GM23338 (cell line): ENCODE measurements at regions not wholly inside any gene's neighbourhood (a gene's known extent, or its start where the extent isn't known, plus 50 kb on each side); places are given as distances from the start of the nearest gene placed in this dataset.

Experiments
- ATAC-seq: fragments of 200-7000 bp; cut with Tn5 transposase; 3 replicates; pipeline ENCODE4 v1.9.1; 2020
- DNase-seq: peaks from one replicate; pipeline ENCODE4 v3.0.0-alpha.2; 2015; ENCODE audit warnings: low spot score
- H2AFZ ChIP-seq: fragments of 200-600 bp; sonication (generic); 2 replicates; pipeline ENCODE4 v1.8.0; 2016; ENCODE audit warnings: antibody characterized with exemption, mild to moderate bottlenecking, moderate library complexity
- H3F3A ChIP-seq: fragments of 200-600 bp; sonication (generic); replicated peaks from 2 replicates; pipeline ENCODE4 v1.8.0; 2017; ENCODE audit warnings: antibody characterized with exemption, mixed run types, low read depth
- H3K27ac ChIP-seq: fragments of 200-600 bp; sonication (generic); 2 replicates; pipeline ENCODE4 v1.6.1; 2016; ENCODE audit warnings: low read depth
- H3K27me3 ChIP-seq: fragments of 200-600 bp; sonication (generic); 2 replicates; pipeline ENCODE4 v1.8.0; 2016; ENCODE audit warnings: mild to moderate bottlenecking, mixed run types, moderate library complexity; ENCODE audit not compliant: insufficient read depth
- H3K36me3 ChIP-seq: fragments of 200-600 bp; sonication (generic); 2 replicates; pipeline ENCODE4 v1.8.0; 2016; ENCODE audit warnings: mild to moderate bottlenecking; ENCODE audit not compliant: insufficient read depth
- H3K4me1 ChIP-seq: fragments of 200-600 bp; sonication (generic); 2 replicates; pipeline ENCODE4 v1.8.0; 2016; ENCODE audit warnings: mild to moderate bottlenecking, moderate library complexity; ENCODE audit not compliant: insufficient read depth
- H3K4me2 ChIP-seq: fragments of 200-600 bp; sonication (generic); 2 replicates; pipeline ENCODE4 v1.7.1; 2017; ENCODE audit warnings: mixed run types
- H3K4me3 ChIP-seq: fragments of 200-600 bp; sonication (generic); 2 replicates; pipeline ENCODE4 v1.6.1; 2016; ENCODE audit warnings: mixed run types
- H3K79me2 ChIP-seq: fragments of 200-600 bp; sonication (generic); replicated peaks from 2 replicates; pipeline ENCODE4 v1.8.0; 2017; ENCODE audit warnings: mild to moderate bottlenecking; ENCODE audit not compliant: insufficient read depth
- H3K9me2 ChIP-seq: fragments of 200-600 bp; sonication (generic); 2 replicates; pipeline ENCODE4 v1.8.0; 2017; ENCODE audit not compliant: insufficient read depth
- H4K20me1 ChIP-seq: fragments of 200-600 bp; sonication (generic); replicated peaks from 2 replicates; pipeline ENCODE4 v1.8.0; 2017; ENCODE audit warnings: mild to moderate bottlenecking; ENCODE audit not compliant: insufficient read depth
- H3K27ac Mint-ChIP-seq: 2 replicates; pipeline ENCODE4 v1.8.0; 2020; ENCODE audit warnings: inconsistent platforms, mild to moderate bottlenecking, moderate library complexity, mixed read lengths
- H3K27me3 Mint-ChIP-seq: 3 replicates; pipeline ENCODE4 v1.8.0; 2022; ENCODE audit warnings: low read depth, mild to moderate bottlenecking, moderate library complexity, mixed read lengths, inconsistent platforms; ENCODE audit not compliant: insufficient read depth, poor library complexity
- H3K36me3 Mint-ChIP-seq: 3 replicates; pipeline ENCODE4 v1.8.0; 2021; ENCODE audit warnings: low read depth, mild to moderate bottlenecking, inconsistent platforms, moderate library complexity, mixed read lengths
- H3K4me1 Mint-ChIP-seq: 3 replicates; pipeline ENCODE4 v1.8.0; 2020; ENCODE audit warnings: mild to moderate bottlenecking, inconsistent platforms, mixed read lengths
- H3K4me3 Mint-ChIP-seq: 3 replicates; pipeline ENCODE4 v1.8.0; 2021; ENCODE audit warnings: moderate library complexity, mild to moderate bottlenecking, inconsistent platforms, mixed read lengths
- H3K9me3 Mint-ChIP-seq: 3 replicates; pipeline ENCODE4 v1.8.0; 2020; ENCODE audit warnings: moderate library complexity, mild to moderate bottlenecking, inconsistent platforms, mixed read lengths
- CREB1 ChIP-seq: fragments of 250-450 bp; sonication (Bioruptor Pico); IDR thresholded peaks from 2 replicates; pipeline ENCODE4 v1.5.0; 2020; ENCODE audit warnings: low read depth, mild to moderate bottlenecking, moderate library complexity
- EZH2 ChIP-seq: fragments of 200-600 bp; sonication (generic); IDR thresholded peaks from one replicate; pipeline ENCODE4 v1.8.0; 2017; ENCODE audit warnings: antibody characterized with exemption, mild to moderate bottlenecking, low read depth; ENCODE audit not compliant: unreplicated experiment
- EZH2phosphoT487 ChIP-seq: fragments of 200-600 bp; sonication (generic); IDR thresholded peaks from one replicate; pipeline ENCODE4 v1.8.1; 2018; ENCODE audit warnings: antibody characterized with exemption; ENCODE audit not compliant: unreplicated experiment
- JUNB ChIP-seq: IDR thresholded peaks from one replicate; pipeline ENCODE4 v1.6.1; 2016; ENCODE audit warnings: antibody characterized with exemption; ENCODE audit not compliant: unreplicated experiment
- NANOG ChIP-seq: IDR thresholded peaks from 2 replicates; pipeline ENCODE4 v1.6.1; 2016; ENCODE audit warnings: antibody characterized with exemption, borderline replicate concordance
- POLR2AphosphoS5 ChIP-seq: IDR thresholded peaks from 2 replicates; pipeline ENCODE4 v1.6.1; 2016; ENCODE audit warnings: antibody characterized with exemption, low read depth
- STAT1 ChIP-seq: IDR thresholded peaks from one replicate; pipeline ENCODE4 v1.6.1; 2016; ENCODE audit warnings: antibody characterized with exemption; ENCODE audit not compliant: unreplicated experiment
- ZNF114 ChIP-seq: fragments of 250-450 bp; sonication (Bioruptor Pico); IDR thresholded peaks from 2 replicates; pipeline ENCODE4 v1.5.0; 2020; ENCODE audit warnings: mild to moderate bottlenecking, moderate library complexity
- ZNF331 ChIP-seq: fragments of 250-450 bp; sonication (Bioruptor Pico); IDR thresholded peaks from 2 replicates; pipeline ENCODE4 v1.5.0; 2020; ENCODE audit warnings: low read depth, mild to moderate bottlenecking, moderate library complexity
- TF ChIP-seq, protein P1 (sequence below), 2 experiments: fragments of 200-600 bp in 1 of 2; sonication (generic) in 1 of 2; conservative IDR thresholded peaks; 2 replicates each; pipeline versions ENCODE4 v1.5.1 to v1.6.1; 2016 to 2017; ENCODE audit warnings: antibody characterized with exemption in 2 of 2, low read depth in 2 of 2, mild to moderate bottlenecking in 2 of 2, moderate library complexity in 1 of 2
- TF ChIP-seq, protein P2 (sequence below): IDR thresholded peaks from 2 replicates; pipeline ENCODE4 v1.6.1; 2016; ENCODE audit warnings: antibody characterized with exemption
- TF ChIP-seq, protein P3 (sequence below): IDR thresholded peaks from one replicate; pipeline ENCODE4 v1.6.1; 2018; ENCODE audit warnings: antibody characterized with exemption; ENCODE audit not compliant: unreplicated experiment
- TF ChIP-seq, protein P4 (sequence below): fragments of 250-450 bp; sonication (Bioruptor Pico); IDR thresholded peaks from 2 replicates; pipeline ENCODE4 v1.5.0; 2020; ENCODE audit warnings: mild to moderate bottlenecking, moderate library complexity

DNA sequence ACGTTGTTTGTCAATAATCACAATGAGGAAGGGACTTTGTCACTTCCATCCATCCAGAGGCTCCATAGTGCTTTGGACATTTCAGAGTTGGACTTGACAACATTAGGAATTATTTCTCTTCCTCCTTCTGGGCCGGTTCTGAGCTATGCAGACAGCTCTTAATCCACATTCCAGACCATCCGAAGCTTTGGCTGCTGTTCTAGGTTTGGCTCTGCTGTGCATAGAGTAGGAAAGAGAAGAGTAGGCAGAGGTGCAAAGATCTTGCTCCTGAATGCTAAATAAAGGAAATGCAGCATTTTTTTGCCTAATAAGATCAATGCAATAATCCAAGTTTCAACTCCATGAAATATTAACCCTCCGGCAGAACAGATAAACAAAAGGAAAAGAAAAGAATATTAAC, 216.3 kb upstream of the PRNP start:
- TF ChIP-seq EZH2 (no peak), NANOG (no peak), ZNF114 (CRISPR knock-in tag) (no peak), CREB1 (CRISPR knock-in tag) (no peak), POLR2AphosphoS5 (no peak), STAT1 (no peak), EZH2phosphoT487 (no peak), ZNF331 (CRISPR knock-in tag) (no peak), JUNB (no peak)
- TF ChIP-seq, protein P1, sequence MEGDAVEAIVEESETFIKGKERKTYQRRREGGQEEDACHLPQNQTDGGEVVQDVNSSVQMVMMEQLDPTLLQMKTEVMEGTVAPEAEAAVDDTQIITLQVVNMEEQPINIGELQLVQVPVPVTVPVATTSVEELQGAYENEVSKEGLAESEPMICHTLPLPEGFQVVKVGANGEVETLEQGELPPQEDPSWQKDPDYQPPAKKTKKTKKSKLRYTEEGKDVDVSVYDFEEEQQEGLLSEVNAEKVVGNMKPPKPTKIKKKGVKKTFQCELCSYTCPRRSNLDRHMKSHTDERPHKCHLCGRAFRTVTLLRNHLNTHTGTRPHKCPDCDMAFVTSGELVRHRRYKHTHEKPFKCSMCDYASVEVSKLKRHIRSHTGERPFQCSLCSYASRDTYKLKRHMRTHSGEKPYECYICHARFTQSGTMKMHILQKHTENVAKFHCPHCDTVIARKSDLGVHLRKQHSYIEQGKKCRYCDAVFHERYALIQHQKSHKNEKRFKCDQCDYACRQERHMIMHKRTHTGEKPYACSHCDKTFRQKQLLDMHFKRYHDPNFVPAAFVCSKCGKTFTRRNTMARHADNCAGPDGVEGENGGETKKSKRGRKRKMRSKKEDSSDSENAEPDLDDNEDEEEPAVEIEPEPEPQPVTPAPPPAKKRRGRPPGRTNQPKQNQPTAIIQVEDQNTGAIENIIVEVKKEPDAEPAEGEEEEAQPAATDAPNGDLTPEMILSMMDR (conservative IDR thresholded peaks at IDR 0.05; ENCODE audit: low read depth in 2 of 2), result no peak
- TF ChIP-seq, protein P2, sequence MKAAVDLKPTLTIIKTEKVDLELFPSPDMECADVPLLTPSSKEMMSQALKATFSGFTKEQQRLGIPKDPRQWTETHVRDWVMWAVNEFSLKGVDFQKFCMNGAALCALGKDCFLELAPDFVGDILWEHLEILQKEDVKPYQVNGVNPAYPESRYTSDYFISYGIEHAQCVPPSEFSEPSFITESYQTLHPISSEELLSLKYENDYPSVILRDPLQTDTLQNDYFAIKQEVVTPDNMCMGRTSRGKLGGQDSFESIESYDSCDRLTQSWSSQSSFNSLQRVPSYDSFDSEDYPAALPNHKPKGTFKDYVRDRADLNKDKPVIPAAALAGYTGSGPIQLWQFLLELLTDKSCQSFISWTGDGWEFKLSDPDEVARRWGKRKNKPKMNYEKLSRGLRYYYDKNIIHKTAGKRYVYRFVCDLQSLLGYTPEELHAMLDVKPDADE, result no peak
- TF ChIP-seq, protein P3, sequence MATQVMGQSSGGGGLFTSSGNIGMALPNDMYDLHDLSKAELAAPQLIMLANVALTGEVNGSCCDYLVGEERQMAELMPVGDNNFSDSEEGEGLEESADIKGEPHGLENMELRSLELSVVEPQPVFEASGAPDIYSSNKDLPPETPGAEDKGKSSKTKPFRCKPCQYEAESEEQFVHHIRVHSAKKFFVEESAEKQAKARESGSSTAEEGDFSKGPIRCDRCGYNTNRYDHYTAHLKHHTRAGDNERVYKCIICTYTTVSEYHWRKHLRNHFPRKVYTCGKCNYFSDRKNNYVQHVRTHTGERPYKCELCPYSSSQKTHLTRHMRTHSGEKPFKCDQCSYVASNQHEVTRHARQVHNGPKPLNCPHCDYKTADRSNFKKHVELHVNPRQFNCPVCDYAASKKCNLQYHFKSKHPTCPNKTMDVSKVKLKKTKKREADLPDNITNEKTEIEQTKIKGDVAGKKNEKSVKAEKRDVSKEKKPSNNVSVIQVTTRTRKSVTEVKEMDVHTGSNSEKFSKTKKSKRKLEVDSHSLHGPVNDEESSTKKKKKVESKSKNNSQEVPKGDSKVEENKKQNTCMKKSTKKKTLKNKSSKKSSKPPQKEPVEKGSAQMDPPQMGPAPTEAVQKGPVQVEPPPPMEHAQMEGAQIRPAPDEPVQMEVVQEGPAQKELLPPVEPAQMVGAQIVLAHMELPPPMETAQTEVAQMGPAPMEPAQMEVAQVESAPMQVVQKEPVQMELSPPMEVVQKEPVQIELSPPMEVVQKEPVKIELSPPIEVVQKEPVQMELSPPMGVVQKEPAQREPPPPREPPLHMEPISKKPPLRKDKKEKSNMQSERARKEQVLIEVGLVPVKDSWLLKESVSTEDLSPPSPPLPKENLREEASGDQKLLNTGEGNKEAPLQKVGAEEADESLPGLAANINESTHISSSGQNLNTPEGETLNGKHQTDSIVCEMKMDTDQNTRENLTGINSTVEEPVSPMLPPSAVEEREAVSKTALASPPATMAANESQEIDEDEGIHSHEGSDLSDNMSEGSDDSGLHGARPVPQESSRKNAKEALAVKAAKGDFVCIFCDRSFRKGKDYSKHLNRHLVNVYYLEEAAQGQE, result no peak
- TF ChIP-seq, protein P4, sequence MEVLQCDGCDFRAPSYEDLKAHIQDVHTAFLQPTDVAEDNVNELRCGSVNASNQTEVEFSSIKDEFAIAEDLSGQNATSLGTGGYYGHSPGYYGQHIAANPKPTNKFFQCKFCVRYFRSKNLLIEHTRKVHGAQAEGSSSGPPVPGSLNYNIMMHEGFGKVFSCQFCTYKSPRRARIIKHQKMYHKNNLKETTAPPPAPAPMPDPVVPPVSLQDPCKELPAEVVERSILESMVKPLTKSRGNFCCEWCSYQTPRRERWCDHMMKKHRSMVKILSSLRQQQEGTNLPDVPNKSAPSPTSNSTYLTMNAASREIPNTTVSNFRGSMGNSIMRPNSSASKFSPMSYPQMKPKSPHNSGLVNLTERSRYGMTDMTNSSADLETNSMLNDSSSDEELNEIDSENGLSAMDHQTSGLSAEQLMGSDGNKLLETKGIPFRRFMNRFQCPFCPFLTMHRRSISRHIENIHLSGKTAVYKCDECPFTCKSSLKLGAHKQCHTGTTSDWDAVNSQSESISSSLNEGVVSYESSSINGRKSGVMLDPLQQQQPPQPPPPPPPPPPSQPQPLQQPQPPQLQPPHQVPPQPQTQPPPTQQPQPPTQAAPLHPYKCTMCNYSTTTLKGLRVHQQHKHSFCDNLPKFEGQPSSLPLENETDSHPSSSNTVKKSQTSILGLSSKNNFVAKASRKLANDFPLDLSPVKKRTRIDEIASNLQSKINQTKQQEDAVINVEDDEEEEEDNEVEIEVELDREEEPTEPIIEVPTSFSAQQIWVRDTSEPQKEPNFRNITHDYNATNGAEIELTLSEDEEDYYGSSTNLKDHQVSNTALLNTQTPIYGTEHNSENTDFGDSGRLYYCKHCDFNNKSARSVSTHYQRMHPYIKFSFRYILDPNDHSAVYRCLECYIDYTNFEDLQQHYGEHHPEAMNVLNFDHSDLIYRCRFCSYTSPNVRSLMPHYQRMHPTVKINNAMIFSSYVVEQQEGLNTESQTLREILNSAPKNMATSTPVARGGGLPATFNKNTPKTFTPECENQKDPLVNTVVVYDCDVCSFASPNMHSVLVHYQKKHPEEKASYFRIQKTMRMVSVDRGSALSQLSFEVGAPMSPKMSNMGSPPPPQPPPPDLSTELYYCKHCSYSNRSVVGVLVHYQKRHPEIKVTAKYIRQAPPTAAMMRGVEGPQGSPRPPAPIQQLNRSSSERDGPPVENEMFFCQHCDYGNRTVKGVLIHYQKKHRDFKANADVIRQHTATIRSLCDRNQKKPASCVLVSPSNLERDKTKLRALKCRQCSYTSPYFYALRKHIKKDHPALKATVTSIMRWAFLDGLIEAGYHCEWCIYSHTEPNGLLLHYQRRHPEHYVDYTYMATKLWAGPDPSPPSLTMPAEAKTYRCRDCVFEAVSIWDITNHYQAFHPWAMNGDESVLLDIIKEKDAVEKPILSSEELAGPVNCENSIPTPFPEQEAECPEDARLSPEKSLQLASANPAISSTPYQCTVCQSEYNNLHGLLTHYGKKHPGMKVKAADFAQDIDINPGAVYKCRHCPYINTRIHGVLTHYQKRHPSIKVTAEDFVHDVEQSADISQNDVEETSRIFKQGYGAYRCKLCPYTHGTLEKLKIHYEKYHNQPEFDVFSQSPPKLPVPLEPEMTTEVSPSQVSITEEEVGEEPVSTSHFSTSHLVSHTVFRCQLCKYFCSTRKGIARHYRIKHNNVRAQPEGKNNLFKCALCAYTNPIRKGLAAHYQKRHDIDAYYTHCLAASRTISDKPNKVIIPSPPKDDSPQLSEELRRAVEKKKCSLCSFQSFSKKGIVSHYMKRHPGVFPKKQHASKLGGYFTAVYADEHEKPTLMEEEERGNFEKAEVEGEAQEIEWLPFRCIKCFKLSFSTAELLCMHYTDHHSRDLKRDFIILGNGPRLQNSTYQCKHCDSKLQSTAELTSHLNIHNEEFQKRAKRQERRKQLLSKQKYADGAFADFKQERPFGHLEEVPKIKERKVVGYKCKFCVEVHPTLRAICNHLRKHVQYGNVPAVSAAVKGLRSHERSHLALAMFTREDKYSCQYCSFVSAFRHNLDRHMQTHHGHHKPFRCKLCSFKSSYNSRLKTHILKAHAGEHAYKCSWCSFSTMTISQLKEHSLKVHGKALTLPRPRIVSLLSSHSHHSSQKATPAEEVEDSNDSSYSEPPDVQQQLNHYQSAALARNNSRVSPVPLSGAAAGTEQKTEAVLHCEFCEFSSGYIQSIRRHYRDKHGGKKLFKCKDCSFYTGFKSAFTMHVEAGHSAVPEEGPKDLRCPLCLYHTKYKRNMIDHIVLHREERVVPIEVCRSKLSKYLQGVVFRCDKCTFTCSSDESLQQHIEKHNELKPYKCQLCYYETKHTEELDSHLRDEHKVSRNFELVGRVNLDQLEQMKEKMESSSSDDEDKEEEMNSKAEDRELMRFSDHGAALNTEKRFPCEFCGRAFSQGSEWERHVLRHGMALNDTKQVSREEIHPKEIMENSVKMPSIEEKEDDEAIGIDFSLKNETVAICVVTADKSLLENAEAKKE (CRISPR knock-in tag), result no peak
- no peak for ATAC-seq

More for the DNA sequence above, 216.3 kb upstream of the PRNP start:
- Mint-ChIP-seq H3K9me3 (no peaks in the 10 kb centered on the region), H3K27ac (no peak overlapping the region), H3K4me3 (no peak overlapping the region), H3K4me1 (no peaks in the 10 kb centered on the region), H3K27me3 (peaks cover 4% of the 10 kb centered on the region), H3K36me3 (no peaks in the 10 kb centered on the region)
- H3K4me1 ChIP-seq, result no peaks in the 10 kb centered on the region
- no peak for DNase-seq
- no peak overlapping the region for H3K4me2 ChIP-seq
- H3K9me2 ChIP-seq, result peaks cover 7% of the 10 kb centered on the region; the same call in 1 of the 2 replicates
- no peaks in the 10 kb centered on the region for H3K79me2 ChIP-seq
- no peaks in the 10 kb centered on the region; the same call in 1 of the 2 replicates for H4K20me1 ChIP-seq
- no peaks in the 10 kb centered on the region for H3K36me3 ChIP-seq
- H3K27me3 ChIP-seq, result no peaks in the 10 kb centered on the region
- no peak overlapping the region for H3K27ac ChIP-seq
- no peak overlapping the region for H2AFZ ChIP-seq
- H3F3A ChIP-seq, result no peaks in the 10 kb centered on the region
- H3K4me3 ChIP-seq, result no peak overlapping the region
